ENCODE measurements at regions not wholly inside any gene's neighbourhood (a gene's known extent, or its start where the extent isn't known, plus 50 kb on each side); places are given as distances from the start of the nearest gene placed in this dataset.

DNA sequence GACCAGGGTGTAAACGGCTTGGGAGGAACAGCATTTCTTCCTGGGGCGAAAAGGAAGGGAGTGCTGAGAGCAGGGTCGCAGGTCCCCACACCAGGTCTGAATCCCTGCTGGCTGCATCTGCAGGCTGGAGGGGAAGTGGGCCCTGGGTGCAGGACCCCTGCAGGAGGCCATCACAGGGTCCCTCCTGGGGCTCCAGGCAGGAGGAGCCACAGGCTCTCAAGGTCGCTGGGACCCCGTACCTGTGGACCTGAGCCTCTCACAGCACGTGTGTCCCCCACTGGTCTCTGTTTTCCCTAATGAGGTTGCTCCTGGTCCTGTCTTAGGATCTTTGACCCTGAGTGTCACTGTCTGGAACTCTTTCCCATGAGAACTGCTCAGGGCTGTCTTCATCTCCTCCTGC lies 147.8 kb upstream of the ZNF236 start:
- TF ChIP-seq, protein P1, sequence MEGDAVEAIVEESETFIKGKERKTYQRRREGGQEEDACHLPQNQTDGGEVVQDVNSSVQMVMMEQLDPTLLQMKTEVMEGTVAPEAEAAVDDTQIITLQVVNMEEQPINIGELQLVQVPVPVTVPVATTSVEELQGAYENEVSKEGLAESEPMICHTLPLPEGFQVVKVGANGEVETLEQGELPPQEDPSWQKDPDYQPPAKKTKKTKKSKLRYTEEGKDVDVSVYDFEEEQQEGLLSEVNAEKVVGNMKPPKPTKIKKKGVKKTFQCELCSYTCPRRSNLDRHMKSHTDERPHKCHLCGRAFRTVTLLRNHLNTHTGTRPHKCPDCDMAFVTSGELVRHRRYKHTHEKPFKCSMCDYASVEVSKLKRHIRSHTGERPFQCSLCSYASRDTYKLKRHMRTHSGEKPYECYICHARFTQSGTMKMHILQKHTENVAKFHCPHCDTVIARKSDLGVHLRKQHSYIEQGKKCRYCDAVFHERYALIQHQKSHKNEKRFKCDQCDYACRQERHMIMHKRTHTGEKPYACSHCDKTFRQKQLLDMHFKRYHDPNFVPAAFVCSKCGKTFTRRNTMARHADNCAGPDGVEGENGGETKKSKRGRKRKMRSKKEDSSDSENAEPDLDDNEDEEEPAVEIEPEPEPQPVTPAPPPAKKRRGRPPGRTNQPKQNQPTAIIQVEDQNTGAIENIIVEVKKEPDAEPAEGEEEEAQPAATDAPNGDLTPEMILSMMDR (IDR thresholded peaks at IDR 0.05; ENCODE audit: low read length) = no peak
- TF ChIP-seq EZH2 (IDR thresholded peaks at IDR 0.05; ENCODE audit: borderline replicate concordance, low read length) = no peak
